ENCODE measurements at regions not wholly inside any gene's neighbourhood (a gene's known extent, or its start where the extent isn't known, plus 50 kb on each side); places are given as distances from the start of the nearest gene placed in this dataset.
"Not testable (repeated sequence)": the region's sequence is repeated elsewhere in the genome, so short reads cannot be mapped to it uniquely, and the experiment has no call there.

GRCh38 chr4:126924237-126924636, 708.5 kb upstream of the INTU start:
- CTCF ChIA-PET: no interaction called here
- intact Hi-C loops (cut with micrococcal nuclease): no loop called here
- no peak overlapping the region for H3K4me3 Mint-ChIP-seq
- peaks cover 14% of the 10 kb centered on the region for H3K9me3 Mint-ChIP-seq
- no peaks in the 10 kb centered on the region for H3K27me3 Mint-ChIP-seq
- H3K4me1 Mint-ChIP-seq (ENCODE audit: low read depth): no peaks in the 10 kb centered on the region
- H3K27ac Mint-ChIP-seq: no peak overlapping the region
- ATAC-seq: no peak
- no peak for TF ChIP-seq CTCF (IDR thresholded peaks at IDR 0.05)
- no peak for DNase-seq
- no peaks in the 10 kb centered on the region for H3K36me3 Mint-ChIP-seq (ENCODE audit: low read depth)
- POLR2A ChIA-PET: no interaction called here

GRCh38 chr4:126930059-126930458, 702.7 kb upstream of the INTU start:
- POLR2A ChIA-PET; H3K27me3 Mint-ChIP-seq; H3K9me3 Mint-ChIP-seq; H3K4me3 Mint-ChIP-seq; ATAC-seq; intact Hi-C loops (cut with micrococcal nuclease); H3K27ac Mint-ChIP-seq; H3K36me3 Mint-ChIP-seq (ENCODE audit: low read depth); H3K4me1 Mint-ChIP-seq (ENCODE audit: low read depth); CTCF ChIA-PET; DNase-seq: not testable (repeated sequence)

- intact Hi-C loops (cut with micrococcal nuclease): no loop called here
- CTCF ChIA-PET: no interaction called here
- Mint-ChIP-seq H3K9me3 (peaks cover 2% of the 10 kb centered on the region), H3K27me3 (no peaks in the 10 kb centered on the region), H3K27ac (no peak overlapping the region), H3K36me3 (ENCODE audit: low read depth) (no peaks in the 10 kb centered on the region), H3K4me3 (no peak overlapping the region), H3K4me1 (ENCODE audit: low read depth) (no peaks in the 10 kb centered on the region)
- no peak for TF ChIP-seq CTCF (IDR thresholded peaks at IDR 0.05)
- no peak for DNase-seq
- no peak for ATAC-seq
- POLR2A ChIA-PET: no interaction called here
Observed at GRCh38 chr4:126935801-126936200, 697.0 kb upstream of the INTU start.

- H3K4me1 Mint-ChIP-seq (ENCODE audit: low read depth): no peaks in the 10 kb centered on the region
- ATAC-seq: no peak
- TF ChIP-seq CTCF (IDR thresholded peaks at IDR 0.05): no peak
- no peak overlapping the region for H3K4me3 Mint-ChIP-seq
- ChIA-PET CTCF (no interaction called here), POLR2A (no interaction called here)
- H3K27ac Mint-ChIP-seq: no peak overlapping the region
- H3K9me3 Mint-ChIP-seq: peaks cover 2% of the 10 kb centered on the region
- intact Hi-C loops (cut with micrococcal nuclease): no loop called here
- no peaks in the 10 kb centered on the region for H3K27me3 Mint-ChIP-seq
- no peak for DNase-seq
- H3K36me3 Mint-ChIP-seq (ENCODE audit: low read depth): no peaks in the 10 kb centered on the region
Observed at GRCh38 chr4:126937342-126937741, 695.4 kb upstream of the INTU start.

- ATAC-seq (no peak), DNase-seq (no peak)
- Mint-ChIP-seq H3K27ac (no peak overlapping the region), H3K9me3 (peaks cover 2% of the 10 kb centered on the region), H3K4me3 (no peak overlapping the region), H3K4me1 (ENCODE audit: low read depth) (no peaks in the 10 kb centered on the region), H3K36me3 (ENCODE audit: low read depth) (no peaks in the 10 kb centered on the region), H3K27me3 (no peaks in the 10 kb centered on the region)
- ChIA-PET POLR2A (no interaction called here), CTCF (no interaction called here)
- intact Hi-C loops (cut with micrococcal nuclease): no loop called here
- no peak for TF ChIP-seq CTCF (IDR thresholded peaks at IDR 0.05)
Observed at GRCh38 chr4:126937846-126938422, 694.8 kb upstream of the INTU start.

GRCh38 chr4:126939401-126939800, 693.4 kb upstream of the INTU start:
- ATAC-seq (no peak), DNase-seq (no peak)
- peaks cover 2% of the 10 kb centered on the region for H3K9me3 Mint-ChIP-seq
- TF ChIP-seq CTCF (IDR thresholded peaks at IDR 0.05): no peak
- no peak overlapping the region for H3K27ac Mint-ChIP-seq
- H3K4me3 Mint-ChIP-seq: no peak overlapping the region
- no peaks in the 10 kb centered on the region for H3K4me1 Mint-ChIP-seq (ENCODE audit: low read depth)
- ChIA-PET POLR2A (no interaction called here), CTCF (no interaction called here)
- no peaks in the 10 kb centered on the region for H3K27me3 Mint-ChIP-seq
- intact Hi-C loops (cut with micrococcal nuclease): no loop called here
- no peaks in the 10 kb centered on the region for H3K36me3 Mint-ChIP-seq (ENCODE audit: low read depth)
